ENCODE measurements at regions not wholly inside any gene's neighbourhood (a gene's known extent, or its start where the extent isn't known, plus 50 kb on each side); places are given as distances from the start of the nearest gene placed in this dataset.

- no peaks in the 10 kb centered on the region for H3K27me3 ChIP-seq (ENCODE audit: insufficient read depth)
- whole genome bisulfite sequencing (ENCODE audit: low lambda C conversion rate): 6% methylated on average over 2 of the region's 2 CpGs
- peak overlapping the region in 1 of 2 experiments; percentile 55; a peak in 2 of 4 replicates for H3K27ac ChIP-seq (ENCODE audit: low read depth in 2 of 2, low read length in 1 of 2)
- no peak overlapping the region for H3K9ac ChIP-seq
- ChIA-PET CTCF (no interaction called here), POLR2A (interaction anchor here (0.9 kb wide), 1 partner anchor 12 kb away, joined by 4 read pairs; no protein-coding TSS in a partner anchor)
- no peaks in the 10 kb centered on the region for H3K79me2 ChIP-seq (ENCODE audit: insufficient read depth)
- H3K4me3 ChIP-seq (ENCODE audit: low read depth in 2 of 2, low read length in 1 of 2): no peak overlapping the region
- TF ChIP-seq RFX5 (IDR thresholded peaks at IDR 0.05; ENCODE audit: low read length): no peak
- no peaks in the 10 kb centered on the region for H3F3A ChIP-seq (replicated peaks; ENCODE audit: insufficient read depth)
- H3K4me1 ChIP-seq (ENCODE audit: control insufficient read depth in 1 of 2, insufficient read depth in 2 of 2, low read depth in 1 of 2, low read length in 1 of 2): no peaks in the 10 kb centered on the region
- H3K9me2 ChIP-seq: no peaks in the 10 kb centered on the region
- no peak overlapping the region for H2AFZ ChIP-seq (ENCODE audit: low read depth)
- H3K9me3 ChIP-seq: no peaks in the 10 kb centered on the region
- DNase-seq: no peak
- H3K4me2 ChIP-seq: no peak overlapping the region
- H4K20me1 ChIP-seq (ENCODE audit: insufficient read depth): no peaks in the 10 kb centered on the region
- no peaks in the 10 kb centered on the region for H3K36me3 ChIP-seq (replicated peaks in 1 of 2; ENCODE audit: control insufficient read depth in 1 of 2, insufficient read depth in 2 of 2, low read length in 1 of 2)
Measured at GRCh38 chrX:40392599-40392998, 188.2 kb upstream of the ATP6AP2 start.

DNA sequence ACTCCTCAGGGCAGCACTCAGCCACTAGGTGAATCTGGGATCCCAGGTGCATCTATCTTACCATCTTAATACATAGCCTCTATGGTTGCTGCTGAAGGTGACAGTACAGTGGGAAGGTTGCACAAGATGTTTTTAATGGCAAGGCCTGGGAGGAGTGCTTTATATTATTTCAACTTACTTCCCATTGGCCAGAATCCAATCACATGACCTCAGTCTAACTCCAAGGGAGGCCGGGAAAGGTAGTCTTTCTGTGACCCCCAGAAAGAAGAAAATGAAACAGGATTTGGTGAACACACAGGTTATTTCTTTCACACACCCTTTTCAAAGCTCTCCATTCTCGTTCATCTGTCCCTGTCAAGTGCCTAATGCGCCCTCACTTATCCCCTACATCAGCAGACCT lies 189.1 kb upstream of the ATP6AP2 start:
- no peaks in the 10 kb centered on the region for H3K36me3 ChIP-seq (replicated peaks in 1 of 2; ENCODE audit: control insufficient read depth in 1 of 2, insufficient read depth in 2 of 2, low read length in 1 of 2)
- no peaks in the 10 kb centered on the region for H3F3A ChIP-seq (replicated peaks; ENCODE audit: insufficient read depth)
- ChIA-PET CTCF (no interaction called here), POLR2A (no interaction called here)
- no peaks in the 10 kb centered on the region for H3K9me3 ChIP-seq
- no peak overlapping the region for H3K9ac ChIP-seq
- DNase-seq: no peak
- WGBS (ENCODE audit: low lambda C conversion rate): 18% methylated on average over 3 of the region's 3 CpGs
- H3K9me2 ChIP-seq: no peaks in the 10 kb centered on the region
- H3K27ac ChIP-seq (ENCODE audit: low read depth in 2 of 2, low read length in 1 of 2): no peak overlapping the region; a peak in 1 of 4 replicates
- no peak overlapping the region for H2AFZ ChIP-seq (ENCODE audit: low read depth)
- H4K20me1 ChIP-seq (ENCODE audit: insufficient read depth): no peaks in the 10 kb centered on the region
- no peaks in the 10 kb centered on the region; a peak in 1 of 4 replicates for H3K4me1 ChIP-seq (ENCODE audit: control insufficient read depth in 1 of 2, insufficient read depth in 2 of 2, low read depth in 1 of 2, low read length in 1 of 2)
- no peak overlapping the region for H3K4me2 ChIP-seq
- no peaks in the 10 kb centered on the region for H3K27me3 ChIP-seq (ENCODE audit: insufficient read depth)
- no peak overlapping the region for H3K4me3 ChIP-seq (ENCODE audit: low read depth in 2 of 2, low read length in 1 of 2)
- TF ChIP-seq, protein P1, sequence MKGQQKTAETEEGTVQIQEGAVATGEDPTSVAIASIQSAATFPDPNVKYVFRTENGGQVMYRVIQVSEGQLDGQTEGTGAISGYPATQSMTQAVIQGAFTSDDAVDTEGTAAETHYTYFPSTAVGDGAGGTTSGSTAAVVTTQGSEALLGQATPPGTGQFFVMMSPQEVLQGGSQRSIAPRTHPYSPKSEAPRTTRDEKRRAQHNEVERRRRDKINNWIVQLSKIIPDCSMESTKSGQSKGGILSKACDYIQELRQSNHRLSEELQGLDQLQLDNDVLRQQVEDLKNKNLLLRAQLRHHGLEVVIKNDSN (IDR thresholded peaks at IDR 0.05; ENCODE audit: borderline replicate concordance, low read depth): peak; percentile 49; the same call in 1 of the 2 replicates
- TF ChIP-seq ELF1 (IDR thresholded peaks at IDR 0.05): no peak
- no peaks in the 10 kb centered on the region for H3K79me2 ChIP-seq (ENCODE audit: insufficient read depth)

DNA sequence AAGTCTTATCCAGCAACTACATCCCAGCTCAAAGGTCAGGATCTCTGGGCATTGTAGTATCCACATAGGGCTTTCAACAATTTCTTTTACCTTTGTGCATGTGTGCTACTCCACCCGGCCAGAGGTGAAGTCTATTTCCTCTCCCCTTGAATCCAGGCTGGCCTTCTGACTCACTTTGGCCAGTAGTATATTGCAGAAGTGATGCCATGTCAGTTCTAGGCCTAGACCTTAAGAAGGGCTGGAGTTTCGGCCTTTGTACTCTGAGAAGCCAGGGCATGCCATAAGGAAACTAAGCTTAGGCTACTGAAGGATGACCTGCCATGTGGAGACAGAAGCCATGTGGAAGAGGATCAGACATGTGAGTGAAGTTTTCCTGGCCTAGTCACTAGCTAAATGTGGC lies 191.2 kb upstream of the ATP6AP2 start:
- ChIA-PET CTCF (no interaction called here), POLR2A (no interaction called here)
- Histone ChIP-seq H3K4me2 (no peak overlapping the region), H3K36me3 (replicated peaks in 1 of 2; ENCODE audit: control insufficient read depth in 1 of 2, insufficient read depth in 2 of 2, low read length in 1 of 2) (no peaks in the 10 kb centered on the region), H2AFZ (ENCODE audit: low read depth) (no peak overlapping the region), H3K9me3 (no peaks in the 10 kb centered on the region), H3K27ac (ENCODE audit: low read depth in 2 of 2, low read length in 1 of 2) (no peak overlapping the region), H3K9ac (no peak overlapping the region), H3K4me1 (ENCODE audit: control insufficient read depth in 1 of 2, insufficient read depth in 2 of 2, low read depth in 1 of 2, low read length in 1 of 2) (no peaks in the 10 kb centered on the region; a peak in 1 of 4 replicates), H3F3A (replicated peaks; ENCODE audit: insufficient read depth) (no peaks in the 10 kb centered on the region), H3K4me3 (ENCODE audit: low read depth in 2 of 2, low read length in 1 of 2) (no peak overlapping the region), H4K20me1 (ENCODE audit: insufficient read depth) (no peaks in the 10 kb centered on the region), H3K9me2 (no peaks in the 10 kb centered on the region), H3K79me2 (ENCODE audit: insufficient read depth) (no peaks in the 10 kb centered on the region), H3K27me3 (ENCODE audit: insufficient read depth) (no peaks in the 10 kb centered on the region; the same call in 1 of the 2 replicates)
- 16% methylated on average over 2 of the region's 2 CpGs for WGBS (ENCODE audit: low lambda C conversion rate)
- no peak for DNase-seq
- TF ChIP-seq JUND (IDR thresholded peaks at IDR 0.05): no peak
- TF ChIP-seq MXI1 (IDR thresholded peaks at IDR 0.05; ENCODE audit: low read depth, low read length): no peak
- no peak for TF ChIP-seq POLR2AphosphoS5 (IDR thresholded peaks at IDR 0.05; ENCODE audit: low read depth, low read length)
- no peak for TF ChIP-seq TCF12 (IDR thresholded peaks at IDR 0.05)
- no peak for TF ChIP-seq SIN3A (IDR thresholded peaks at IDR 0.05; ENCODE audit: borderline replicate concordance, low read depth, low read length)
- TF ChIP-seq RXRA (IDR thresholded peaks at IDR 0.05; ENCODE audit: borderline replicate concordance, low read depth): no peak

All from SK-N-SH (cell line).